GM12878 (cell line): ENCODE measurements at regions not wholly inside any gene's neighbourhood (a gene's known extent, or its start where the extent isn't known, plus 50 kb on each side); places are given as distances from the start of the nearest gene placed in this dataset.

ENCODE experiments used
- ATAC-seq: fragments of 200-7000 bp; cut with Tn5 transposase; 3 replicates; pipeline ENCODE4 v1.9.1; 2020; ENCODE audit warnings: mild to moderate bottlenecking, moderate library complexity
- BruUV-seq: library from RNA; stranded (reverse); fragments of 400-500 nt; replicated peaks from 2 replicates; lab custom pipeline; 2021; lab: Mats Ljungman, UMichigan
- CTCF ChIA-PET: fragments of 300-600 bp; sonication (Branson Sonifier 250); formaldehyde crosslinking; extraction: SDS; loops from one replicate; lab custom pipeline; 2021; ENCODE audit warnings: inconsistent platforms; lab: Yijun Ruan, JAX
- POLR2A ChIA-PET: fragments of 350-600 bp; formaldehyde crosslinking; extraction: SDS; loops from one replicate; lab custom pipeline; 2021; ENCODE audit warnings: inconsistent platforms; lab: Charles Lee
- RAD21 ChIA-PET: fragments of 300-600 bp; sonication (Branson Sonifier 250); formaldehyde crosslinking; loops from one replicate; lab custom pipeline; 2023; ENCODE audit warnings: antibody characterized with exemption; ENCODE audit not compliant: unreplicated experiment; lab: Charles Lee
- SMC1A ChIA-PET: fragments of 300-600 bp; sonication (Branson Sonifier 250); formaldehyde crosslinking; loops from one replicate; lab custom pipeline; 2023; ENCODE audit not compliant: unreplicated experiment, uncharacterized antibody; lab: Charles Lee
- DNase-seq: peaks from one replicate; pipeline ENCODE4 v3.0.0-alpha.2; 2011; ENCODE audit warnings: low read depth, low spot score
- FAIRE-seq: peaks from 3 replicates; lab custom pipeline; 2011; peaks lifted over from hg19 to GRCh38; lab: Jason Lieb, UNC
- H2AFZ ChIP-seq: 2 replicates; pipeline ENCODE4 v1.6.0; 2011; ENCODE audit warnings: low read depth, low read length, control low read depth; ENCODE audit not compliant: control insufficient read depth
- H3K27ac ChIP-seq: 2 replicates; pipeline ENCODE4 v1.5.1; 2011; ENCODE audit warnings: control low read depth; ENCODE audit not compliant: control insufficient read depth, insufficient read depth
- H3K27me3 ChIP-seq, 2 experiments: replicated peaks in 1 of 2; 2 replicates each; pipeline versions ENCODE4 v1.6.0 to v1.6.1; 2011; ENCODE audit warnings: low read length in 1 of 2; ENCODE audit not compliant: control insufficient read depth in 2 of 2, insufficient read depth in 2 of 2
- H3K36me3 ChIP-seq, 2 experiments: 2 replicates each; pipeline ENCODE4 v1.5.1; 2011; ENCODE audit warnings: low read length in 1 of 2; ENCODE audit not compliant: control insufficient read depth in 2 of 2, insufficient read depth in 2 of 2
- H3K4me1 ChIP-seq: 2 replicates; pipeline ENCODE4 v1.6.1; 2011; ENCODE audit warnings: mild to moderate bottlenecking, low read length, moderate library complexity, mixed read lengths; ENCODE audit not compliant: control insufficient read depth, insufficient read depth
- H3K4me2 ChIP-seq: 2 replicates; pipeline ENCODE4 v1.6.0; 2011; ENCODE audit warnings: control low read depth; ENCODE audit not compliant: control insufficient read depth, insufficient read depth
- H3K4me3 ChIP-seq: fragments of 200-600 bp; sonication (generic); 2 replicates; pipeline ENCODE4 v1.5.1; 2016
- H3K79me2 ChIP-seq: 2 replicates; pipeline ENCODE4 v1.6.0; 2011; ENCODE audit warnings: low read length; ENCODE audit not compliant: control insufficient read depth, insufficient read depth
- H3K9ac ChIP-seq: 2 replicates; pipeline ENCODE4 v1.8.0; 2011; ENCODE audit warnings: low read length, control low read depth, mixed read lengths; ENCODE audit not compliant: control insufficient read depth, insufficient read depth
- H3K9me3 ChIP-seq: replicated peaks from 3 replicates; pipeline ENCODE4 v1.5.1; 2011; ENCODE audit warnings: mild to moderate bottlenecking, low read length; ENCODE audit not compliant: control insufficient read depth, insufficient read depth
- H4K20me1 ChIP-seq: 2 replicates; pipeline ENCODE4 v1.6.0; 2011; ENCODE audit not compliant: control insufficient read depth, insufficient read depth
- CBX3 ChIP-seq: fragments of 200-600 bp; sonication (generic); IDR thresholded peaks from 2 replicates; pipeline ENCODE4 v1.6.1; 2016; ENCODE audit warnings: low read depth, borderline replicate concordance
- CHD1 ChIP-seq: IDR thresholded peaks from 2 replicates; pipeline ENCODE4 v1.6.1; 2012; ENCODE audit warnings: low read depth, low read length, improper control_type of control experiment
- CREM ChIP-seq: IDR thresholded peaks from 2 replicates; pipeline ENCODE4 v1.6.1; 2014; ENCODE audit warnings: antibody characterized with exemption, low read depth
- IRF5 ChIP-seq: fragments of 450-650 bp; IDR thresholded peaks from 2 replicates; pipeline ENCODE4 v1.6.1; 2017; ENCODE audit warnings: borderline replicate concordance
- PBX3 ChIP-seq: IDR thresholded peaks from 2 replicates; pipeline ENCODE4 v1.6.1; 2011; ENCODE audit warnings: mild to moderate bottlenecking, low read depth, low read length, moderate library complexity; ENCODE audit not compliant: insufficient replicate concordance
- PKNOX1 ChIP-seq: fragments of 450-650 bp; IDR thresholded peaks from 2 replicates; pipeline ENCODE4 v1.6.1; 2016; ENCODE audit warnings: mild to moderate bottlenecking
- SRF ChIP-seq, 2 experiments: IDR thresholded peaks; 2 replicates each; pipeline ENCODE4 v1.6.1; 2011; ENCODE audit warnings: low read depth in 2 of 2, low read length in 2 of 2, mild to moderate bottlenecking in 1 of 2, moderate library complexity in 1 of 2
- TAF1 ChIP-seq: IDR thresholded peaks from 2 replicates; pipeline ENCODE4 v1.6.1; 2011; ENCODE audit warnings: mild to moderate bottlenecking, low read depth, low read length, borderline replicate concordance
- USF2 ChIP-seq: IDR thresholded peaks from 2 replicates; pipeline ENCODE4 v1.6.1; 2011; ENCODE audit warnings: low read depth, low read length, improper control_type of control experiment, borderline replicate concordance
- ZZZ3 ChIP-seq: IDR thresholded peaks from 2 replicates; pipeline ENCODE4 v1.6.1; 2011; ENCODE audit warnings: low read depth; ENCODE audit not compliant: control insufficient read depth, insufficient read length
- WGBS: methylation state at CpG from one replicate; pipeline ENCODE4 v1.1.6; 2016; ENCODE audit warnings: low lambda C conversion rate; ENCODE audit not compliant: insufficient replicate concordance, insufficient coverage; ENCODE audit errors: missing lambda C conversion rate; 5-methylcytosine and 5-hydroxymethylcytosine counted together
- in situ Hi-C: fragments of 300-500 bp; cut with MboI; formaldehyde crosslinking; loops from 9 replicates; pipeline ENCODE4 v1.14.3; 2018; ENCODE audit warnings: mixed read lengths
- intact Hi-C: fragments of 100-400 bp; cut with micrococcal nuclease; formaldehyde crosslinking; loops from one replicate; pipeline ENCODE4 v1.14.2; 2022; ENCODE audit not compliant: unreplicated experiment

- FAIRE-seq (no peak), DNase-seq (no peak), ATAC-seq (no peak)
- ChIA-PET POLR2A (interaction anchor here (0.5 to 0.6 kb wide), 3 partner anchors 8 to 176 kb away, joined by 3 to 4 read pairs (median 3); no protein-coding TSS in a partner anchor), RAD21 (no interaction called here), SMC1A (interaction anchor here (1.9 to 3.1 kb wide), 2 partner anchors 9 to 19 kb away, joined by 19 to 24 read pairs; no protein-coding TSS in a partner anchor), CTCF (no interaction called here)
- Histone ChIP-seq H3K79me2 (no peaks in the 10 kb centered on the region), H3K27me3 (no peaks in the 10 kb centered on the region), H3K4me3 (no peak overlapping the region), H3K4me1 (no peaks in the 10 kb centered on the region), H3K4me2 (no peak overlapping the region), H3K9me3 (peaks cover 3% of the 10 kb centered on the region; the same call in 2 of the 3 replicates), H3K27ac (no peak overlapping the region), H3K9ac (no peak overlapping the region), H3K36me3 (no peaks in the 10 kb centered on the region), H2AFZ (no peak overlapping the region), H4K20me1 (no peaks in the 10 kb centered on the region)
- 81% methylated on average over 5 of the region's 5 CpGs for WGBS
- no TSS peak for BruUV-seq
- in situ Hi-C loops (no loop called here), intact Hi-C loops (no loop called here)
- TF ChIP-seq PBX3 (no peak), USF2 (no peak)
Measured at GRCh38 chr12:31780096-31780495, 51.3 kb upstream of the AMN1 start.

- no peaks in the 10 kb centered on the region for H3K79me2 ChIP-seq
- H3K4me1 ChIP-seq, result peaks cover 5% of the 10 kb centered on the region
- H3K36me3 ChIP-seq, result no peaks in the 10 kb centered on the region
- SMC1A ChIA-PET, result interaction anchor here (0.6 to 3.1 kb wide), 9 partner anchors 8 to 96 kb away, joined by 3 to 24 read pairs (median 4); no protein-coding TSS in a partner anchor
- BruUV-seq, result no TSS peak
- no peak overlapping the region for H3K27ac ChIP-seq
- POLR2A ChIA-PET, result interaction anchor here (0.9 kb wide), 1 partner anchor 12 kb away, joined by 3 read pairs; no protein-coding TSS in a partner anchor
- RAD21 ChIA-PET, result no interaction called here
- 69% methylated on average over 5 of the region's 5 CpGs for WGBS
- intact Hi-C loops (no loop called here), in situ Hi-C loops (no loop called here)
- H3K9me3 ChIP-seq, result no peaks in the 10 kb centered on the region; the same call in 2 of the 3 replicates
- no peak overlapping the region for H3K9ac ChIP-seq
- CTCF ChIA-PET, result interaction anchor here (0.6 to 1.5 kb wide), 4 partner anchors 15 to 534 kb away, joined by 3 to 4 read pairs (median 3); no protein-coding TSS in a partner anchor
- no peak overlapping the region for H3K4me3 ChIP-seq
- peak overlapping the region; percentile 68 for H2AFZ ChIP-seq
- TF ChIP-seq SRF (IDR thresholded peaks at IDR 0.05; ENCODE audit: low read depth in 2 of 2, low read length in 2 of 2), result no peak
- no peak for TF ChIP-seq IRF5
- TF ChIP-seq CREM, result no peak
- no peak for TF ChIP-seq CBX3
- no peak for TF ChIP-seq ZZZ3
- TF ChIP-seq PKNOX1, result peak; percentile 76
- no peak for TF ChIP-seq TAF1
- no peak for TF ChIP-seq CHD1
- peak; percentile 12 for TF ChIP-seq PBX3
- H3K27me3 ChIP-seq, result no peaks in the 10 kb centered on the region
- ATAC-seq (no peak), DNase-seq (no peak), FAIRE-seq (no peak)
- no peak overlapping the region for H3K4me2 ChIP-seq
- H4K20me1 ChIP-seq, result no peaks in the 10 kb centered on the region
Measured at GRCh38 chr12:31778687-31779086, 49.9 kb upstream of the AMN1 start.
